HFF-Myc (cell line): ENCODE measurements at regions not wholly inside any gene's neighbourhood (a gene's known extent, or its start where the extent isn't known, plus 50 kb on each side); places are given as distances from the start of the nearest gene placed in this dataset.

ENCODE experiments used
- DNase-seq: peaks from one replicate; pipeline ENCODE4 v3.0.0-alpha.2; 2011; ENCODE audit warnings: low read depth; ENCODE audit errors: extremely low read depth
- H3K4me3 ChIP-seq: replicated peaks from 2 replicates; pipeline ENCODE4 v1.5.1; 2011; ENCODE audit warnings: low read depth, mild to moderate bottlenecking, control low read depth, low read length
- CTCF ChIP-seq: IDR thresholded peaks from 2 replicates; pipeline ENCODE4 v1.5.1; 2012; ENCODE audit warnings: mild to moderate bottlenecking, low read depth, low read length, control low read depth; ENCODE audit errors: missing control alignments

- TF ChIP-seq CTCF = no peak
- no peak for DNase-seq
- H3K4me3 ChIP-seq = no peak overlapping the region
These were observed 162.2 kb upstream of the FAM78B start for GRCh38 chr1:166328956-166329355.

GRCh38 chr1:166330096-166330495 lies 163.3 kb upstream of the FAM78B start:
- TF ChIP-seq CTCF = no peak
- H3K4me3 ChIP-seq = no peak overlapping the region
- no peak for DNase-seq

- no peak for TF ChIP-seq CTCF
- no peak overlapping the region for H3K4me3 ChIP-seq
- DNase-seq = no peak
These were observed 171.3 kb upstream of the FAM78B start for GRCh38 chr1:166338105-166338504.

GRCh38 chr1:166340709-166341108 lies 173.9 kb upstream of the FAM78B start:
- H3K4me3 ChIP-seq = no peak overlapping the region
- no peak for TF ChIP-seq CTCF
- no peak for DNase-seq

GRCh38 chr1:166343276-166343675 lies 176.5 kb upstream of the FAM78B start:
- H3K4me3 ChIP-seq = no peak overlapping the region
- no peak for TF ChIP-seq CTCF
- no peak for DNase-seq

- DNase-seq = no peak
- no peak for TF ChIP-seq CTCF
- no peak overlapping the region for H3K4me3 ChIP-seq
These were observed 183.7 kb upstream of the FAM78B start for GRCh38 chr1:166350490-166350889.

GRCh38 chr1:166351676-166352075 lies 184.9 kb upstream of the FAM78B start:
- no peak overlapping the region for H3K4me3 ChIP-seq
- TF ChIP-seq CTCF = no peak
- no peak for DNase-seq
